C4-2B (cell line): ENCODE measurements at regions not wholly inside any gene's neighbourhood (a gene's known extent, or its start where the extent isn't known, plus 50 kb on each side); places are given as distances from the start of the nearest gene placed in this dataset.

Source experiments
- ZFX ChIP-seq: fragments of 450-650 bp; IDR thresholded peaks from 2 replicates; pipeline ENCODE4 v1.6.1; 2017
- TF ChIP-seq, protein P1 (sequence below): fragments of 450-650 bp; conservative IDR thresholded peaks from 2 replicates; pipeline ENCODE4 v1.5.1; 2017; ENCODE audit warnings: mild to moderate bottlenecking

DNA sequence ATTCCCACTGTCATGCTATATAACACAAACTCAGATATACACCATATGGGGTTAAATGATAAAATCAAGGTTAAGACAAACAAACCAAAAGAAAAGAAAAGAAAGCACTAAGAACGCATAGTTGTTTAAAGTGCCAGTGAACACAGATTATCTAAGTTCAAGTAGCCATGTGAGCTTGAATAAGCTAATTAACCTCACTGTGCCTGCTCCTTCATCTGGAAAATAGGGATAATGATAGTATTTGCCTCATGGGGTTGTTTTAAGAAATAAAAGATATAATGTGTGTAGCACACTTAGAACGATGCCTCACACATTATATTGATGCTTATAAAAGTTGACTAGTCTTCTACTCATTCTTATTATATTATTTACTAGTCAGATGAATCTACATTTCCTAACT lies 72.6 kb upstream of the IL12A start:
- TF ChIP-seq, protein P1, sequence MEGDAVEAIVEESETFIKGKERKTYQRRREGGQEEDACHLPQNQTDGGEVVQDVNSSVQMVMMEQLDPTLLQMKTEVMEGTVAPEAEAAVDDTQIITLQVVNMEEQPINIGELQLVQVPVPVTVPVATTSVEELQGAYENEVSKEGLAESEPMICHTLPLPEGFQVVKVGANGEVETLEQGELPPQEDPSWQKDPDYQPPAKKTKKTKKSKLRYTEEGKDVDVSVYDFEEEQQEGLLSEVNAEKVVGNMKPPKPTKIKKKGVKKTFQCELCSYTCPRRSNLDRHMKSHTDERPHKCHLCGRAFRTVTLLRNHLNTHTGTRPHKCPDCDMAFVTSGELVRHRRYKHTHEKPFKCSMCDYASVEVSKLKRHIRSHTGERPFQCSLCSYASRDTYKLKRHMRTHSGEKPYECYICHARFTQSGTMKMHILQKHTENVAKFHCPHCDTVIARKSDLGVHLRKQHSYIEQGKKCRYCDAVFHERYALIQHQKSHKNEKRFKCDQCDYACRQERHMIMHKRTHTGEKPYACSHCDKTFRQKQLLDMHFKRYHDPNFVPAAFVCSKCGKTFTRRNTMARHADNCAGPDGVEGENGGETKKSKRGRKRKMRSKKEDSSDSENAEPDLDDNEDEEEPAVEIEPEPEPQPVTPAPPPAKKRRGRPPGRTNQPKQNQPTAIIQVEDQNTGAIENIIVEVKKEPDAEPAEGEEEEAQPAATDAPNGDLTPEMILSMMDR = no peak
- TF ChIP-seq ZFX = no peak
